WTC11 (cell line): ENCODE measurements at regions not wholly inside any gene's neighbourhood (a gene's known extent, or its start where the extent isn't known, plus 50 kb on each side); places are given as distances from the start of the nearest gene placed in this dataset.

ENCODE experiments used
- FOXJ3 ChIP-seq: sonication (generic); formaldehyde crosslinking; IDR thresholded peaks from 2 replicates; pipeline ENCODE4 v1.9.0; 2021; ENCODE audit warnings: missing genetic modification reagents, mild to moderate bottlenecking, borderline replicate concordance
- JUN ChIP-seq: sonication (generic); formaldehyde crosslinking; IDR thresholded peaks from 2 replicates; pipeline ENCODE4 v1.8.0; 2023; ENCODE audit warnings: mild to moderate bottlenecking, missing genetic modification reagents
- MXD4 ChIP-seq: fragments of 250-450 bp; sonication (Bioruptor Pico); IDR thresholded peaks from 2 replicates; pipeline ENCODE4 v1.8.0; 2021; ENCODE audit warnings: mild to moderate bottlenecking, moderate library complexity, borderline replicate concordance
- TP53 ChIP-seq: sonication (generic); formaldehyde crosslinking; IDR thresholded peaks from 2 replicates; pipeline ENCODE4 v1.8.1; 2023; ENCODE audit warnings: mild to moderate bottlenecking, missing genetic modification reagents
- ZNF138 ChIP-seq: sonication (generic); formaldehyde crosslinking; conservative IDR thresholded peaks from 2 replicates; pipeline ENCODE4 v1.8.1; 2022; ENCODE audit warnings: mild to moderate bottlenecking, moderate library complexity, missing genetic modification reagents
- TF ChIP-seq, protein P1 (sequence below): sonication (generic); formaldehyde crosslinking; IDR thresholded peaks from 2 replicates; pipeline ENCODE4 v1.8.1; 2022; ENCODE audit warnings: mild to moderate bottlenecking, missing genetic modification reagents, moderate library complexity, borderline replicate concordance
- TF ChIP-seq, protein P2 (sequence below): sonication (generic); formaldehyde crosslinking; IDR thresholded peaks from 2 replicates; pipeline ENCODE4 v1.8.0; 2023; ENCODE audit warnings: missing genetic modification reagents
- TF ChIP-seq, protein P3 (sequence below): fragments of 200-600 bp; IDR thresholded peaks from 2 replicates; pipeline ENCODE4 v1.8.0; 2022; ENCODE audit warnings: antibody characterized with exemption

DNA sequence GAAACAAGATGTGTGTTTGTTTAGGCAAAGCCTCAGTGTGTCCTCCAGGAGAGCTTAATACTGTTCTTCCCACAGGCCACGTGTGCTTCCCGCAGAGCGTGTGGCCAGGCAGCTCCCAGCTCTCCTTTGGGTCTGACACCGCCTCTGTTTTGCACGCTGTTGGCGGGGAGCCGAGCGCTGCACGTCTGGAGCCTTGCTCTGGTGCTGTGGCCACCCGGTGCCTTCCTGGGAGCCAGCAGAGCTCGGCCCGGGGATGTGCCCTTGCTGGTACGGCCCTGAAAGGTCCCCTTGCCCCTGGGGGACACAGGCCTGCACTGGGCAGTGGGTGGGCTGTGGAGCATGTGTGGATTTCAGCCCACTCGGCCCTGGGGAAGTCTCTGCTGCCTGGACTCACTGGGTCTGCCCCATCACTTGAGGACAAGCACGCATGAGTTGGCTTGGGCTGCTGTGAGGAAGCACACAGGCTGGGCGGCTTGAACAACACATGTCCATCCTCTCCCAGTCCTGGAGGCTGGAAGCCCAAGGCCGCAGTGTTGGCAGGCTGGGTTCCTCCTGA, 160.7 kb upstream of the HDAC4 start:
- TF ChIP-seq JUN, result no peak
- no peak for TF ChIP-seq MXD4 (CRISPR knock-in tag)
- TF ChIP-seq, protein P1, sequence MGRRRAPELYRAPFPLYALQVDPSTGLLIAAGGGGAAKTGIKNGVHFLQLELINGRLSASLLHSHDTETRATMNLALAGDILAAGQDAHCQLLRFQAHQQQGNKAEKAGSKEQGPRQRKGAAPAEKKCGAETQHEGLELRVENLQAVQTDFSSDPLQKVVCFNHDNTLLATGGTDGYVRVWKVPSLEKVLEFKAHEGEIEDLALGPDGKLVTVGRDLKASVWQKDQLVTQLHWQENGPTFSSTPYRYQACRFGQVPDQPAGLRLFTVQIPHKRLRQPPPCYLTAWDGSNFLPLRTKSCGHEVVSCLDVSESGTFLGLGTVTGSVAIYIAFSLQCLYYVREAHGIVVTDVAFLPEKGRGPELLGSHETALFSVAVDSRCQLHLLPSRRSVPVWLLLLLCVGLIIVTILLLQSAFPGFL (CRISPR knock-in tag), result no peak
- TF ChIP-seq, protein P2, sequence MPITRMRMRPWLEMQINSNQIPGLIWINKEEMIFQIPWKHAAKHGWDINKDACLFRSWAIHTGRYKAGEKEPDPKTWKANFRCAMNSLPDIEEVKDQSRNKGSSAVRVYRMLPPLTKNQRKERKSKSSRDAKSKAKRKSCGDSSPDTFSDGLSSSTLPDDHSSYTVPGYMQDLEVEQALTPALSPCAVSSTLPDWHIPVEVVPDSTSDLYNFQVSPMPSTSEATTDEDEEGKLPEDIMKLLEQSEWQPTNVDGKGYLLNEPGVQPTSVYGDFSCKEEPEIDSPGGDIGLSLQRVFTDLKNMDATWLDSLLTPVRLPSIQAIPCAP (CRISPR knock-in tag), result no peak
- TF ChIP-seq, protein P3, sequence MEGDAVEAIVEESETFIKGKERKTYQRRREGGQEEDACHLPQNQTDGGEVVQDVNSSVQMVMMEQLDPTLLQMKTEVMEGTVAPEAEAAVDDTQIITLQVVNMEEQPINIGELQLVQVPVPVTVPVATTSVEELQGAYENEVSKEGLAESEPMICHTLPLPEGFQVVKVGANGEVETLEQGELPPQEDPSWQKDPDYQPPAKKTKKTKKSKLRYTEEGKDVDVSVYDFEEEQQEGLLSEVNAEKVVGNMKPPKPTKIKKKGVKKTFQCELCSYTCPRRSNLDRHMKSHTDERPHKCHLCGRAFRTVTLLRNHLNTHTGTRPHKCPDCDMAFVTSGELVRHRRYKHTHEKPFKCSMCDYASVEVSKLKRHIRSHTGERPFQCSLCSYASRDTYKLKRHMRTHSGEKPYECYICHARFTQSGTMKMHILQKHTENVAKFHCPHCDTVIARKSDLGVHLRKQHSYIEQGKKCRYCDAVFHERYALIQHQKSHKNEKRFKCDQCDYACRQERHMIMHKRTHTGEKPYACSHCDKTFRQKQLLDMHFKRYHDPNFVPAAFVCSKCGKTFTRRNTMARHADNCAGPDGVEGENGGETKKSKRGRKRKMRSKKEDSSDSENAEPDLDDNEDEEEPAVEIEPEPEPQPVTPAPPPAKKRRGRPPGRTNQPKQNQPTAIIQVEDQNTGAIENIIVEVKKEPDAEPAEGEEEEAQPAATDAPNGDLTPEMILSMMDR, result no peak
- no peak for TF ChIP-seq TP53 (CRISPR knock-in tag)
- no peak for TF ChIP-seq ZNF138
- TF ChIP-seq FOXJ3, result no peak
